ENCODE measurements at regions not wholly inside any gene's neighbourhood (a gene's known extent, or its start where the extent isn't known, plus 50 kb on each side); places are given as distances from the start of the nearest gene placed in this dataset.

- no peak for DNase-seq
These were observed 168.2 kb upstream of the CST7 start for GRCh38 chr20:24780674-24781417.

DNA sequence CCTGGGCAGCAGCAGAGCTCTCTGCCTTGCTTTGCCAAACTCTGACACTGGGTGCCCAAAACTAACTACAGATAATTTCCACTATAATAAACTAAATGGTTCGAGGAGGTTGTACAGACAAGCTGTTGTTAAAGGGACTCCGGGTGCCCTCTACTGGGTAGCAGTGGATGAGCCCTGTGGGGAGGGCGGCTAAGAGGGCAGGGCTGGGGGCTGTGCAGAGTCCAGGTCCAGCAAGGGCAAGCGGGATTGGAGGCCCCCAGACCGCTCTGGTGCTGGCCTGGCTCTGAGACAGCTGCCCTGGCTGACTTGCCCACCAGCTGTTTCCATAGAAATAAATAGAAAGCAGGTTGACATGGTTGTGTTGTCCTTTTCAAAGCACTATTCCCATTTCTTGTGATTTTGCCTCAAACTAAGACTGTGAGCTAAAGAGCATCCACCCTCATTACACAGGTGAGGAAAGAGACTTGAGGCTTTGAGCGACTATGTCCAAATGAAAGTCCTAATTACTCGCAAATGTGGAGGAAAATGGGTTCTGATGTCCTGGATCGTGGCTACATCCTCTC is 167.6 kb upstream of the CST7 start:
- DNase-seq, result no peak

GRCh38 chr20:24782301-24782700 is 166.8 kb upstream of the CST7 start:
- DNase-seq, result no peak

GRCh38 chr20:24782801-24783630 is 166.1 kb upstream of the CST7 start:
- DNase-seq, result no peak

GRCh38 chr20:24783631-24784492 is 165.2 kb upstream of the CST7 start:
- DNase-seq, result peak in 1 of 2 experiments; percentile 23

DNA sequence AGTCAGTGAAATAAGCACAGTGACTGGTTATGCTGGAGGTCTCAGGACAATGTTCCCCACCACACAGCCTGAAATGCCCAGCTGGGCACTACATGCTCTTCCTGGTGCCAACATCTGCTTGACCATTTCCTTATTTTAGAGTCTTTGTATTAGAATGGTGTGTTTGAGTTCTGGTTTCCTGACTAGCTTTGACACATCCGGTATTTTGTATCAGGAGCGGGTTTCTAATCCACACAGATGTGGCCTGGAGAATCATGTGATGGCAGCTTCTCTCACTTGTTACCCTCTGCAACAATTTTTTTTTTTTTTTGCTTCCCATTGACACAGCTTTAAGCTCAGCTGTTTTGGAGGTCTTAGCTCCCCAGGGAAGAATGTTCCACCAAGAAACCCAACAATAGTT is 164.5 kb upstream of the CST7 start:
- no peak for DNase-seq

DNA sequence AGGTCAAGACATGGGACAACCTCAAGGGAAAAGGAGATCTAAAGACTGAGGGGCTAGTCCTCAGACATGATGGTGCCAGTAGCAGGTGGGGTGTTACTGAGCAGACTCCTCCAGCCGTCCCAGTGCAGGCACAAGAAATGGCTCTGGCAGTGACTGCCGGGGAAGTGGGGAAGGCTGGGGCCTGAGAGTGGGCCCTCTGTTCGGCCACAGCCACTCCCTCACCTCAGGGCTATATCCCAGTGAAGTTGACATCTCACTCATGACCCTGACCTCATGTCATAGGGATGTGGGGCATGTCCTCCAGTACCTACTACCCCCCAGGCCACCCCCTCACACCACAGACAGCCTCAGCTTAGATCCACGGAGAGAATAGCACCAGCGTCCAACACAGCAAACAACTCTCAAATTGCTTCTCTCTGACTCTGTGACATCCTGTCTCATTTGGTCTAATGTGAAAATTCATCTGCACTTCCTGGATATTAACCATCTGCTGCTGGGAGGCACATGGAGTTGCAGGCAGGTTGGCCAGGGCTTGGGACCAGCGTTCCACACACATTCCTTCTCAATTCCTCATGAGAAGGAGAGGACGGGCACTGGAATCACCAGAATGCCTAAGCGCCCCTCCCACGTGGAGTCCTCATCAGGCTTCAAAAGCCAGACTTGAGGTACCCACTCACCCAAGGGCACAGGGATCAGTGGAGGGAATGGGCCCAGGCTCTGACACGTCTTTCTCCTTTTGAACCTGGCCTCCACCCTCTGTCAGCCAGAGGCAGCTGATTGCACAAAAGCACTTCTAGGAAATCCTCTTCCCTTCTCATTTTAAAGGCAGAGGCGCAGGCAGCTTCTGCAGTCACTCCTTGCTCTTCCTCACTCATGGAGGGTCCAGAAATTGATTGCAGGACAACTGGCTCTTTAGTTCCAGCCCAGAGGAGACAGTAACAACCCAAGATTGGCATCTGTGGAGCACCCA is 163.6 kb upstream of the CST7 start:
- no peak for DNase-seq

DNA sequence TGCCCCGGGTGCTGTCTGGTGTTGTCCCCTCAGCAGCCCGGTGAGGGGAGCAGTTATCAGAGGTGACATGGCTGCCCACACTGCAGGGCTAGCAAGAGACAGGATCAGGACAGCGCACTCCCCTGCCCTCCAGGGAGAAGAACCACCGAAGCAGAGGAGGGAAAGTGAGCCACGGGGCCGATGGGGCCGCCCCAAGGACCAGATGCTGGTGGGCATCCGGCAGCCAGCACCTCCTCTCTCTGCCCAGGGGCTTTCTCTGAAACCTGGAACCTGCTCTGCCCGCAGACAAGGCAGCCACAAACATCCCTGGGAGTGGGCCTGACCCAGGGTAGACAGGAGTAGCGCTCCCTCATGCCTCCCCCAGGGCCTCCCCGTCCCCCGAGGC is 163.0 kb upstream of the CST7 start:
- DNase-seq, result no peak

DNA sequence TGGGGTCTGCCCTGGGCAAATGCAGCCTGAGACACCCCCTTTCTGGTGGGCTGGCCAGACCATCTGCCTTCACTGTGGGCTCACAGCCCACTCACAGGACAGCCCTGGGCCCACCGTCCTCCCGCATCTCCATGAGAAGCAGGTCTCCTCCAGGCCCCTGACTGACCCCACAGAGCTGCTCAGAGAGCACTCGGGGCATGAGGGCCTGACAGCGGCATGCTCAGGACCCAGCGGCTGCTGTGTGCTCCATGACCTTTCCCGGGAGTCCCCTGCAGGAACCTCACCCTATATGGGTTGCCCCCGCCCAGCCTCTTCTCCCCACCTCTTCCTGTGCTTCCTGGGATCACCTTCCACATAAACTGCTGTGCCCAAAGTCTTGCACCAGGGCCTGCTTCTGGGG is 162.4 kb upstream of the CST7 start:
- DNase-seq, result no peak

DNA sequence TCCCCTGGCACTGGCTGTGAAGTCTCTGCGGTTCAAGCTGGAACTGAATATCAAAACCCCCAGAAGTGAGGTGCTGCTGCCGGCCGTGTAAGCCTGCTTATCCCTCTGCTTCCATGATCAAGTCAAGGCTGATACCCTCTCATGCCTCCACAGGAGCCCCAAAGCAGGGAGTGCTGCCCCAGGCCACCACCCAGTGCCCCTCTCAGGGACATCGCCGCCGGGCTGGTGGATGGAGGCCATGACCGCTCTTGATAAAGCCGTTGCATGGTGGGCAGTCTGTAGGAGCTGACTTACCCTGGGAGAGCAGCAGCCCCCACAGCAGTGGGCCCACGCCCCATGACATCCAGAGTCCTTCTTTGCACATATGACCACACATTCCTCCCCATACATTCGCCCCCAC is 162.0 kb upstream of the CST7 start:
- DNase-seq, result no peak

- no peak for DNase-seq
These were observed 161.4 kb upstream of the CST7 start for GRCh38 chr20:24787621-24788020.

DNA sequence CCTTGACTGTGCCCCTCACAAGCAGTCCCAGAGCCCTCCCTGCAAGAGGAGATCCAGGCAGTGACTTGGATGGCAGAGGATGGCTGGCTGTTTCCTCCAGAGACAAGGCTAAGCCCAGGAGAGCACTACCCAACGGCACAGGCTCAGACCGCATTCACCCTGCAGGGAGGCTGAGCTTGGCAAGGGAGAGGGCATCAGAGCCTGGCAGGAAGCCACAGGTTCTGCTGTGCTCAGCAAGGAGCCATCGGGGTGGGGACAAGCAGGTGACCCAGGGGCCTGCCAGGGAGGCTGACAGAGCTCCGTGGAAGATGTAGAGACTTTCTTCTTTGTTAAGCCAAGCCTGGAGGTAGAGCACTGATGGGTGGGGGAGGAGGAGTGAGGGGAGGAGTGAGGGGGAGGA is 159.2 kb upstream of the CST7 start:
- no peak for DNase-seq

DNA sequence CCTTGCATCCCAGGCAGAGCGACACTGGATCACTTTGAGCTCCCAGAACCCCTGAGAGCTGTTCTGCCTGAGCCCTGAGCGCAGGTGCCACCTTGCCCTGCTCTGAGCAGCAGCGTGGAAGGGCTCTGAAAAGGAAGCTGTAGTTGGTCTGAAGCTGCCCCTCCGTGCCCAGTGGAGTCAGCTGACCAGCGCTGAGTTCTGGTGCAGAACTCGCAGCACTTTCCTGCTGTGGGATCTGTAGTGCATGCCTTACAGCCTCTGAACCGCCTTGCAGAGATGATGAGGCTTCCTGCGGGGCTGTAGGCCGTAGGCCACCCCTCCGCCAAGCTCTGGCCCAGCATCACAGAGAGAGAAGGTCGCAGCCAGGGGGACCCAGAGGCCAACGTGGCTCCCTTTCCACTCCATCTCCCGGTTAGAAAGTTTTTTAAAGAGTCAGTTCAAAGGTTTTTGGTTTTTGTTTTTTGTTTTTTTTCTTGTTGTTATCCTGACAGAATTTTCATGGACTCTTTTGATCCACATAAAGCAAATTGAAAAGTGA is 158.3 kb upstream of the CST7 start:
- no peak for DNase-seq

GRCh38 chr20:24791953-24792352 is 157.1 kb upstream of the CST7 start:
- DNase-seq, result no peak

- no peak for DNase-seq
These were observed 156.2 kb upstream of the CST7 start for GRCh38 chr20:24792641-24793495.

GRCh38 chr20:24795436-24795835 is 153.6 kb upstream of the CST7 start:
- DNase-seq, result peak; percentile 11 to 12

DNA sequence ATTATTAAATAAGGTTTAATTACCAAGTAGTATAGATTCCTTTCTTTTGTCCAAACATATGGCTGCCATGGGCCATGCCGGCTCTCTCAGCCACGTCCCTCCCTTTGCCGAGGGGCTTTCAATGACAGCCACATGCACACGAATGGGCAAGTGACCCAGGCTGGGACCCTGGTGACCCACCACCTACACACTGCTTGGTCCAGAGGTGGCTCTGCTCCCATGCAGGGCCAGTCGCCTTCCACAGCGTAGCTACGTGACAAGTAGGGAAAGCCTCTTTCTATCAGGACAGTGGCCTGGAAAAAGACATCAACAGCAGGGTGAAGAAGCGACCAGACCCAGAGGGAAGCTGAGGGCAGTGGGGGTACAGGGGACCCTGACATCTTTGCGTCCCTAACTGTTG is 152.8 kb upstream of the CST7 start:
- DNase-seq, result no peak

DNA sequence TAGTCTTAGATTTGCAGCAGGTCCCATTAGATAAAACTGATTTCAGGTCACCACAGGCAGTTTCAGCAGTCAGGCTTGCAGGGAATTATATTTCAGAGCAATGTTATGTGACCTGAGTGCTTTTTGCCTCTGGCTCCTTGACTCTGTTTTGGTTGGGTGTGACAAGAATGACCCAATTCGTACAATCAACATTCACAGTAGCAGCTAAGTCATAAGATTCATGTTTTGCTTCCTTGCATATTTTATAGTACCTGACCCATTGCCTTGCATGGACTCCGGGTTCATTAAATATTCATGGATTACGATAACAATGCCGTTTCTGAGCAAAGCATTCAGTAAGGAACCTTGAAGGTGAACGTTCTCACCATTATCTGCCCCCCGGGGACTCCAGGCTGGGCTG is 152.0 kb upstream of the CST7 start:
- DNase-seq, result no peak

DNA sequence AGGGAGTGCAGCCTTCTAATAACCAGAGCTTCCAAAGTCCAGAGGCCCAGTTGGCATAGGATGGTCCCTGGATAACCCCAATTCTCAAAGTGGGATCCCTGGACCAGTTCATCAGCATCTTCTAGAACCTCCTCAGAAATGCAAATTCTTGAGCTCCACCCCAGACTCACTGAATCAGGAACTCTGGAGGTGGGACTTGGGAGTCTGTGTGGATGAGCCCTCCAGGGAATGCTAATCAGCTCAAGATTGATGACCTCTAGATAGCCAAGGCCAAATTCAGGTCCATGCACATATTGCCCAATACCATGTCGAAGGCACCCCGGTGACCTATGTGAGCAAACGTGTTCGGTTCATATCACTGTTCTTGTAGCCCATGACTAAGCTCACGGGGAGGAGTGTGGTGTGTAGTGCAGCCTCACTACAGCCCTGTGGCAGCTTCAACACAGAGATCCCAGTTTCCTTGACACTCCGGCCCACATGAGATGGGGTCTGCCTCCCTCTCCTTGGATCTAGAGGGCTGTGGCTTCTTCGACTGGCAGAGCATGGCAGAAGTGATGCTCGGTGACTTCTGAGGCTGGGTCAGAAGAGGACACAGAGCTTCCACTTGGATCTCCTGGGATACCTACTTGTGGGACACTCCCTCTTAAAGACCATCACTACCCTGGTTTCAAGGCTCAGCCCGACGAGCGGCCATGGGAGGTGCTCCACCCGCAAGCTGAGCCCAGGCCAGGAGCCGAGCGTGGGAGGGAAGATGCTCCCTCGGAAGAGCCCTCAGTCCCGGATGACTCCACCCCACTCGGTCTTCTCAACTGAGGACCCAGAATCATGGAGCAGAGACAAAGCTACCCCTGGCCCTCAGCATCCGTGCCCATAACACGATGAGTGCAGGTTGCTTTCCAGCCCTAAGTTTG is 151.1 kb upstream of the CST7 start:
- DNase-seq, result no peak

All from AML-193 (cell line).